ENCODE measurements at regions not wholly inside any gene's neighbourhood (a gene's known extent, or its start where the extent isn't known, plus 50 kb on each side); places are given as distances from the start of the nearest gene placed in this dataset.
A peak's percentile ranks its signal among the peaks of the same experiment; 100 is the strongest.

DNA sequence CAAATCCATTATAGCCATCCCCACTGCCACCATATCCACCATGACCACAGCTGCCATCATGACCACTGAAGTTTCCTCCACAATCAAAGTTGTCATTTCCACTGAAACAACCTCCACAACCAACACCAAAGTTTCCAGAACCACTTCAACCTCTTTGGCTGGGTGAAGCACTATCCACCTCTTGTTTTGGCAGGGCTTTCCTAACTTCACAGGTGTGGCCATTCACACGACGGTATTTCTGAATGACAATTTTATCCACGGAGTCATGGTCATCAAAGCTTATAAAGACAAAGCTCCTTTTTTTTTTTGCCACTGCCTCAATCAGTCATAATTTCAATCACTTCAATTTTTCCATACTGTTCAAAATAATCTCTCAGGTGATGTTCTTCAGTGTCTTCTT lies 89.8 kb upstream of the UGP2 start:
- H3K27ac ChIP-seq, result no peak overlapping the region
- no peak overlapping the region for H3K4me3 ChIP-seq
- WGBS (ENCODE audit: insufficient coverage, low coverage, low lambda C conversion rate, missing lambda C conversion rate), result 100% methylated on average over 3 of the region's 3 CpGs
- ATAC-seq, result no peak
- no peaks in the 10 kb centered on the region for H3K9me3 ChIP-seq
- intact Hi-C loops (cut with DNase I), result no loop called here
- H3K27me3 ChIP-seq, result no peaks in the 10 kb centered on the region
- no peak for TF ChIP-seq CTCF (IDR thresholded peaks at IDR 0.05)
- TF ChIP-seq POLR2A (IDR thresholded peaks at IDR 0.05), result no peak
- H3K4me1 ChIP-seq, result peaks cover 0 to 3% (median 0%) of the 10 kb centered on the region in 4 donors
- no peaks in the 10 kb centered on the region for H3K36me3 ChIP-seq
- DNase-seq, result no peak

GRCh38 chr2:63755216-63755615 lies 86.5 kb upstream of the UGP2 start:
- Histone ChIP-seq H3K36me3 (no peaks in the 10 kb centered on the region), H3K27me3 (no peaks in the 10 kb centered on the region), H3K27ac (no peak overlapping the region), H3K9me3 (no peaks in the 10 kb centered on the region), H3K4me3 (no peak overlapping the region), H3K4me1 (peaks cover 0 to 3% (median 0%) of the 10 kb centered on the region in 4 donors)
- 57% methylated on average over 6 of the region's 6 CpGs for WGBS (ENCODE audit: insufficient coverage, low coverage, low lambda C conversion rate, missing lambda C conversion rate)
- no peak for DNase-seq
- intact Hi-C loops (cut with DNase I), result no loop called here
- TF ChIP-seq POLR2A (IDR thresholded peaks at IDR 0.05), result no peak
- no peak for TF ChIP-seq CTCF (IDR thresholded peaks at IDR 0.05)
- ATAC-seq, result no peak

- intact Hi-C loops (cut with DNase I), result no loop called here
Measured at GRCh38 chr2:63755965-63756364, 85.7 kb upstream of the UGP2 start.

DNA sequence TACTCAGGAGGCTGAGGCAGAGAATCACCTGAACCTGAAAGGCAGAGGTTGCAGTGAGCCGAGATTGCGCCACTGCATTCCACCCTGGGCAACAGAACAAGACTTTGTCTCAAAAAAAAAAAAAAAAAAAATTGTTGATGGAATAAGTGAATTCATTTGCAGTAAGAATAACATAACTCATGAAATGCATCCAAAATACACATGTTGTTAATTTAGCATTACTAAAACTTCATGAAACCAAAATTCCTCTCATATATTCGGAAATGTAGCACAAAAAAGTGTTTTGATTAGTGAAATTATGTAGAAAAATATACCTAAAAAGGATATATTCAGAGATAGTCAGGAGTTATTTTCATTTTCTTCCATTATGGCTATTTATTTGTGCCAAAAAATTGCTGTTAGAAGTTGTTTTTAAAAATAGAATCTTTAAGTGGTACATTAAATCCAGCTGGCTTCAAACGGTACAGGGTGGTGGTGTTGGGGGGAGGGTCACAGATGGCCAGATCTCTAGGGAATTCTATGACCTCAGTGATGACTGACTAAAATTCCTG lies 78.2 kb upstream of the UGP2 start:
- Histone ChIP-seq H3K36me3 (no peaks in the 10 kb centered on the region), H3K9me3 (no peaks in the 10 kb centered on the region), H3K27ac (no peak overlapping the region), H3K27me3 (no peaks in the 10 kb centered on the region), H3K4me3 (no peak overlapping the region), H3K4me1 (no peaks in the 10 kb centered on the region)
- intact Hi-C loops (cut with DNase I), result no loop called here
- ATAC-seq (peak in 1 of 4 donors; percentile 22), DNase-seq (peak; percentile 25 to 57 (median 51))
- no peak for TF ChIP-seq POLR2A (IDR thresholded peaks at IDR 0.05)
- TF ChIP-seq CTCF (IDR thresholded peaks at IDR 0.05), result no peak
- 54% methylated on average over 4 of the region's 4 CpGs for WGBS (ENCODE audit: insufficient coverage, low coverage, low lambda C conversion rate, missing lambda C conversion rate)

More at GRCh38 chr2:63755965-63756364, 85.7 kb upstream of the UGP2 start:
- Histone ChIP-seq H3K27me3 (no peaks in the 10 kb centered on the region), H3K9me3 (no peaks in the 10 kb centered on the region), H3K27ac (no peak overlapping the region), H3K36me3 (no peaks in the 10 kb centered on the region), H3K4me1 (peaks cover 0 to 3% (median 0%) of the 10 kb centered on the region in 4 donors), H3K4me3 (no peak overlapping the region)
- ATAC-seq (peak in 1 of 4 donors; percentile 55), DNase-seq (no peak)
- TF ChIP-seq POLR2A (IDR thresholded peaks at IDR 0.05) (no peak), CTCF (IDR thresholded peaks at IDR 0.05) (no peak)

- ATAC-seq (no peak), DNase-seq (no peak)
- Histone ChIP-seq H3K4me1 (no peaks in the 10 kb centered on the region), H3K27ac (no peak overlapping the region), H3K9me3 (no peaks in the 10 kb centered on the region), H3K4me3 (no peak overlapping the region), H3K27me3 (no peaks in the 10 kb centered on the region), H3K36me3 (no peaks in the 10 kb centered on the region)
- WGBS (ENCODE audit: insufficient coverage, low coverage, low lambda C conversion rate, missing lambda C conversion rate), result 48% methylated on average over 2 of the region's 2 CpGs
- TF ChIP-seq CTCF (IDR thresholded peaks at IDR 0.05) (no peak), POLR2A (IDR thresholded peaks at IDR 0.05) (no peak)
- intact Hi-C loops (cut with DNase I), result no loop called here
Measured at GRCh38 chr2:63764630-63765029, 77.1 kb upstream of the UGP2 start.
